ENCODE measurements at regions not wholly inside any gene's neighbourhood (a gene's known extent, or its start where the extent isn't known, plus 50 kb on each side); places are given as distances from the start of the nearest gene placed in this dataset.

- TF ChIP-seq CTCF (IDR thresholded peaks at IDR 0.05): no peak
- peak; percentile 84 for DNase-seq (ENCODE audit: low spot score)
- Histone ChIP-seq H3K27ac (peak overlapping the region; percentile 61 to 85), H3K4me3 (no peak overlapping the region)
Observed at GRCh38 chr2:9693196-9693491, 62.3 kb upstream of the YWHAQ start.

- no peak for TF ChIP-seq CTCF (IDR thresholded peaks at IDR 0.05)
- DNase-seq (ENCODE audit: low spot score): no peak
- H3K27ac ChIP-seq: peak overlapping the region; percentile 61 to 85
- H3K4me3 ChIP-seq: no peak overlapping the region
Observed at GRCh38 chr2:9693646-9694045, 62.8 kb upstream of the YWHAQ start.

GRCh38 chr2:9694661-9695234 lies 64.0 kb upstream of the YWHAQ start:
- no peak for TF ChIP-seq CTCF (IDR thresholded peaks at IDR 0.05)
- H3K27ac ChIP-seq: no peak overlapping the region
- no peak overlapping the region for H3K4me3 ChIP-seq
- no peak for DNase-seq (ENCODE audit: low spot score)

GRCh38 chr2:9695941-9696340 lies 65.1 kb upstream of the YWHAQ start:
- DNase-seq (ENCODE audit: low spot score): no peak
- Histone ChIP-seq H3K27ac (no peak overlapping the region), H3K4me3 (no peak overlapping the region)
- TF ChIP-seq CTCF (IDR thresholded peaks at IDR 0.05): no peak

- H3K27ac ChIP-seq: no peak overlapping the region
- TF ChIP-seq CTCF (IDR thresholded peaks at IDR 0.05): no peak
- no peak for DNase-seq (ENCODE audit: low spot score)
- H3K4me3 ChIP-seq: no peak overlapping the region
Observed at GRCh38 chr2:9696731-9697130, 65.9 kb upstream of the YWHAQ start.

GRCh38 chr2:9697909-9698308 lies 67.1 kb upstream of the YWHAQ start:
- TF ChIP-seq CTCF (IDR thresholded peaks at IDR 0.05): no peak
- no peak overlapping the region for H3K4me3 ChIP-seq
- DNase-seq (ENCODE audit: low spot score): no peak
- H3K27ac ChIP-seq: no peak overlapping the region

GRCh38 chr2:9699139-9700108 lies 68.6 kb upstream of the YWHAQ start:
- H3K27ac ChIP-seq: no peak overlapping the region
- no peak for DNase-seq (ENCODE audit: low spot score)
- H3K4me3 ChIP-seq: no peak overlapping the region
- TF ChIP-seq CTCF (IDR thresholded peaks at IDR 0.05): no peak
